Sigmoid colon (tissue), 3 donors: ENCODE measurements at regions not wholly inside any gene's neighbourhood (a gene's known extent, or its start where the extent isn't known, plus 50 kb on each side); places are given as distances from the start of the nearest gene placed in this dataset.
"Not testable (repeated sequence)": the region's sequence is repeated elsewhere in the genome, so short reads cannot be mapped to it uniquely, and the experiment has no call there.

Source experiments
- CTCF ChIP-seq, 4 experiments: fragments of 450-650 bp in 3 of 4; fragments of 200-600 bp in 1 of 4; IDR thresholded peaks; one replicate each; pipeline ENCODE4 v1.5.1; 2016 to 2019; ENCODE audit warnings: antibody characterized with exemption in 4 of 4, mild to moderate bottlenecking in 3 of 4, moderate library complexity in 2 of 4
- POLR2A ChIP-seq, 2 donors: fragments of 450-650 bp; IDR thresholded peaks; one replicate each; pipeline ENCODE4 v1.6.1; 2016; ENCODE audit warnings: antibody characterized with exemption in 2 of 2, mild to moderate bottlenecking in 2 of 2, moderate library complexity in 2 of 2

GRCh38 chr15:101945896-101946295 is 133.9 kb downstream of the OR4F15 start:
- TF ChIP-seq CTCF, POLR2A (IDR thresholded peaks at IDR 0.05): not testable (repeated sequence)
